ENCODE measurements at regions not wholly inside any gene's neighbourhood (a gene's known extent, or its start where the extent isn't known, plus 50 kb on each side); places are given as distances from the start of the nearest gene placed in this dataset.
"Not testable (repeated sequence)": the region's sequence is repeated elsewhere in the genome, so short reads cannot be mapped to it uniquely, and the experiment has no call there.

GRCh38 chr11:133639408-133639807 lies 107.1 kb upstream of the OPCML start:
- DNase-seq (ENCODE audit: low spot score) = no peak

GRCh38 chr11:133638921-133639320 lies 106.6 kb upstream of the OPCML start:
- no peak for DNase-seq (ENCODE audit: low spot score)

- no peak for DNase-seq (ENCODE audit: low spot score)
These were observed 104.5 kb upstream of the OPCML start for GRCh38 chr11:133636711-133637355.

- DNase-seq (ENCODE audit: low spot score) = no peak
These were observed 103.0 kb upstream of the OPCML start for GRCh38 chr11:133635244-133635739.

- DNase-seq (ENCODE audit: low spot score) = not testable (repeated sequence)
These were observed 96.1 kb upstream of the OPCML start for GRCh38 chr11:133628371-133628770.

- no peak for DNase-seq (ENCODE audit: low spot score)
These were observed 89.3 kb upstream of the OPCML start for GRCh38 chr11:133621611-133622010.

GRCh38 chr11:133619973-133620372 lies 87.7 kb upstream of the OPCML start:
- no peak for DNase-seq (ENCODE audit: low spot score)

GRCh38 chr11:133619397-133619796 lies 87.1 kb upstream of the OPCML start:
- no peak for DNase-seq (ENCODE audit: low spot score)

- DNase-seq (ENCODE audit: low spot score) = no peak
These were observed 86.2 kb upstream of the OPCML start for GRCh38 chr11:133618544-133618943.

GRCh38 chr11:133608496-133608895 lies 76.2 kb upstream of the OPCML start:
- DNase-seq (ENCODE audit: low spot score) = no peak

GRCh38 chr11:133606124-133606523 lies 73.8 kb upstream of the OPCML start:
- no peak for DNase-seq (ENCODE audit: low spot score)

GRCh38 chr11:133605482-133605881 lies 73.2 kb upstream of the OPCML start:
- no peak for DNase-seq (ENCODE audit: low spot score)

GRCh38 chr11:133601641-133602040 lies 69.3 kb upstream of the OPCML start:
- DNase-seq (ENCODE audit: low spot score) = no peak

- DNase-seq (ENCODE audit: low spot score) = no peak
These were observed 68.5 kb upstream of the OPCML start for GRCh38 chr11:133600786-133601185.

- DNase-seq (ENCODE audit: low spot score) = no peak
These were observed 68.0 kb upstream of the OPCML start for GRCh38 chr11:133600306-133600705.

GRCh38 chr11:133598906-133599305 lies 66.6 kb upstream of the OPCML start:
- no peak for DNase-seq (ENCODE audit: low spot score)

- DNase-seq (ENCODE audit: low spot score) = no peak
These were observed 64.9 kb upstream of the OPCML start for GRCh38 chr11:133597236-133597635.

GRCh38 chr11:133595998-133596590 lies 63.8 kb upstream of the OPCML start:
- no peak for DNase-seq (ENCODE audit: low spot score)

- DNase-seq (ENCODE audit: low spot score) = no peak
These were observed 60.7 kb upstream of the OPCML start for GRCh38 chr11:133593036-133593435.

GRCh38 chr11:133586903-133587517 lies 54.7 kb upstream of the OPCML start:
- DNase-seq (ENCODE audit: low spot score) = no peak

- no peak for DNase-seq (ENCODE audit: low spot score)
These were observed 50.4 kb upstream of the OPCML start for GRCh38 chr11:133582750-133583149.

GRCh38 chr11:133582326-133582725 lies 50.0 kb upstream of the OPCML start:
- no peak for DNase-seq (ENCODE audit: low spot score)

Measured in kidney tubule cell (primary cell).